ENCODE measurements at regions not wholly inside any gene's neighbourhood (a gene's known extent, or its start where the extent isn't known, plus 50 kb on each side); places are given as distances from the start of the nearest gene placed in this dataset.

DNA sequence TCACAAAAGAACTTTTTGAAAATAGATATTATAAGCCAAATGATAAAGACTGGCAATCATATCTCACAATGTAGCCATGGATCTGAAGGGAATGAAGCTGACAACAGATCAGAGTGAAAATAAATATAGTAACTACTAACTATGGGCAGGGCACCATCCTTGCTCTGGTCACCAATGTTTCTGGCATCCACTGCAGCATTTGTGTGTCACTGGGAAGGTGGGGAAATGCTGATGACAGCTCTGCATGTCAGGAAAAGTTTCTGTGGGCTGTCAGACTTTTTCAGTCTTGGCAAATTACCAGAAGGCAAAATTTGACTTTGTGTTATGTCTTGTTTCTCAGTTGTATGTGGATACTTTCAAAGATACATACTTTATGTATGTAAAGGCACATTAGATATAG is 195.6 kb downstream of the ZNF326 start:
- DNase-seq = no peak

DNA sequence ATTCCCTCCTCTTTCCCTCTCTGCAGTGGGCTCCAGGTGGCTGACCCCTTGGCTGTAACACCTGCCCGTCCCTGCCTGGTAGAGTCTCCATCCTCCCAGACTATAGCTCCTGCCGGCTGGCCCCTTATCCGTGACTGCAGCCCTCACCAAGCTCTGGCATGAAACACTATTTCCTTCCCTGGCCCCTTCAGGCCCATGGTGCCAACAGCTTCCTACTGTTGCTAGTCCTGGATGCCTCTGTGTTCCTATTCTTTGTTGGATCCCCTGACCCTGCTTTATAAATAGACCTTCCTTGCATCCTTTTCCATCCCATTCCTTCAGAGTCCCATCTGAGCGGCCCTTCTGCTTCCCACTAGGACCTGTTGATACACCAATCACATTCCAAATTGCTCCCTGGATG is 195.0 kb downstream of the ZNF326 start:
- DNase-seq = no peak

DNA sequence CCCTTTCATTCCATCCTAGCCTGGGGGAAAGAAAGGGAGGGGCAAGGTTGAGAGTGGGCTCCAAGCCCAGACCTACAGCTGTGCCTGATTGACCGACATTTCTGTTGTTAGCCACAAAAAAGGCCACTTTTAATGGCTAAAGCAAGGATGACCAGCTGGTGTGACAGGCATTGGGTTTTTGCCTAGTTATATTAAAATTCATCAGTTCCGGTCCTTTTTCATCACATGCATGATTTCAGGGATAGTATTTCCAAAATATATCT is 192.3 kb downstream of the ZNF326 start:
- DNase-seq = no peak

DNA sequence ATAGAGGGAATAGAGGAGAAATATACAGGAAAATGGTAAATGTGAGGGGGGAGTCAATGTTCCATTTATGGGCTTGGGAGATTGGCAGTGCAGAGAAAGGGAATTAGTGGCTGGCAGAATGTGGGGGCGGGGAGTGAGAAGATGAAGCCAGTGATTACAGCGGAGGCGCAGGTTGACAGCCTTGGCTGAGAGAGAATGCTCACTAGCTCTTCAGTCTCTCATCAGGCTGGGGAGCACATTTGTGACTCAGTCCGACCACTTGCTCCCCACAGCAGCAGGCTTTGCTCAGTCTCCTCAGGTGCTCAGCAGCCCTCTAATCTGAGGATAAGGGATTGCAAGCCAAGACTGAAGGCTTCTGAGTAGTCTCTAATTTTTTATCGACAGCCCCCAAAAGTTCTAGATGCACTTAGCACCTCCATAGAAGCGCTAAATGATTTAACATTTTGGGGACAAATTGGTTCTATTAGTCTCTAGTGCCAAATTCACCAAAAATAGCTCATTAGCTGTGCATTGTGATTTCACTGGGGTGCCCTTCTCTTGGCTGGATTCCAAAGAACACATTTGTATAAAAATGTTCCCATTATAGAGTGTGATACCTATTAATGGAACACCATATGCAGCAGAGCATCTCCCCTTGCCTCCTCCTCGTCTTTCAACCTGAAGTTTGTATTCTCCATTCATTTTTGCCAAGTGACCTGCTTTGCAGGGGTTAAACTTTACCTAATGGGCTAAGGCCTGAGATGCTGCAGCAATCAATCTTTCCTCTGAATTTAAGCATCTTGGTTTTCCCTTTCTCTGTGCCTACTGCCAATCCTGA is 191.8 kb downstream of the ZNF326 start:
- DNase-seq = no peak

DNA sequence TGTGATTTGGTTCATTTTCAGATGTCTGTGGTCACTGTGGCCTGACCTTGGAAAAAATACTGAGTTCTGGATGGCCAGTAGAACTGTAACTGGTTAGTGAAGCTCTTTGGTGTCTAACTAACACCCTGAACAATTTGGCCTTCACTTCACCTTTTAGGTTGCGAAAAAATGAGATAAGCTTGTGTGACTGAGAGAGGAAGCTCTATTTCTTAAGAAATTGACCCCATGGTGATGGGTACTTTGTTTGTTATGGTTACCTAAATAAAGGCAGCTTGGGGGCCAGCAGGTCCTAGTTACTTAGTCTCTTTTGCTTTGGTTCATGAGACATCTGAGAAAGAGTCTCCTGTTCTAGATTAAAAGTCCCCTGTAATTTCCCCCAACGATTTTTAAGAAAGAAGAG is 181.6 kb downstream of the ZNF326 start:
- no peak for DNase-seq

DNA sequence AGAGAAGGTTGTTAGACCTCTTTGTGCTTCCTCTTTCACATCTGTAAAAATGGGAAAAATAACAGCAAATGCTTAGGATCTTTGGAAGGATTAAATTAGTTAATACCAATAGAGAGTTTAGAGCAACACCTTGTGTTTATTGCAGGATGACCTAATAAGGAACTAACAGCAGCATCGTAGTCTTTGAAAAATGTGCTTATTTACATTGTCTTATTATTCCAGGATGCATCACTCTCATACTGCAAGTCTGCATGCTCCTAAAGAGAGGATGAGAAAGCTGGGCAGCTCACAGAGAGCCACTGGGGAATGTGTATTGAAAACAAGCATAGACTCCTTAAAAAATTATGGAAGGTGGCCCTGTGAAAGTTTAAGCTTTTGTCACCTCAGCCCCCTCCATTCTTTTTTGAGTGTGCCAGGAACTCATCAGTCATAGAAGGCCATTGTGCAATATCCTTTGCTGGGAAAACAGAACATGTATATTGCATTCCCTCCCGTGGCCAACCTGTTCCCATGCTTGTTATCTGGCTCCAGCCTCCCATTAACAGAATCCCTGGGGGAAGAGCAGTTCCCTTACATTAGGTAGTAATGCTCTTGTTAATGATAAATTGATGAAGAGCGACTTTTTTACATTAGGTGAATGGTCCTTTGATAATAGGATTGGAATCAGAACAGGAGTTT is 180.7 kb downstream of the ZNF326 start:
- DNase-seq = no peak

DNA sequence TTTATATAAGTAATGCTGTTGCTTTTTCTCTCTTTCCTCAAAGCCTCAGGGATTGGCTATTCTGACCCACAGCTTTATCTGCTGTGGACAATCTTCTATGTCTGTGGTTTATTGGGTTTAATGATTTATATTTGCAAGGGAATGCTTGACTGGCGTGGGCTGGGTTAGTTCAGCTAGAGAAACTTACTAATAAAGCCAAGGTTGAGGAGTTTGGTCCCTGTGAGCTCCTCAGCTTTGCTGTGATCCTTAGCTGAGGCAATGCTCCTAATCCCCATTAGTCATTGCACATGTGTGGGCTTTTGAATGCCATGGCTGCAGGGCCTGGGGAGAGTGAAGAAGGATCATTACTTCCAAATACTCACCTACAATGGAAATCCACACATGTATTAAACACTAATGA is 179.3 kb downstream of the ZNF326 start:
- DNase-seq = no peak

DNA sequence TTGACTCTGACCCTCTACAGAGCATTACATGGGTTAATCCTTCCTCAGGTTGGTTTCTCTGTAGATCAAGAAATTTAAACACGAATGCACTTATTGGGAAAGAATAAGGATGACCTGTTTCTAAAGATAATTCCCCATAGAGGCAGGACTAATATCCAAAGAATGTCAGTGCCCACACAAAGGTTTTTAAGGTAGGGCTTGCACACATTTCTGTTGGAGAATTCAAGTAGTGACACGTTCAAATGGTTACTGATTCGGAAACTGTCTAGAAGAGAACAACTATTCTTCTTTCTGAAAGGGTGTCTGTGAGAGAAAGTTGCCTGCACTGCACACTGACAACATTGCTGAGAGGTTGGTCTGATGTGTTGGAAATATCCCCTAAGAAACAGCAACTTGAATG is 167.3 kb downstream of the ZNF326 start:
- no peak for DNase-seq

DNA sequence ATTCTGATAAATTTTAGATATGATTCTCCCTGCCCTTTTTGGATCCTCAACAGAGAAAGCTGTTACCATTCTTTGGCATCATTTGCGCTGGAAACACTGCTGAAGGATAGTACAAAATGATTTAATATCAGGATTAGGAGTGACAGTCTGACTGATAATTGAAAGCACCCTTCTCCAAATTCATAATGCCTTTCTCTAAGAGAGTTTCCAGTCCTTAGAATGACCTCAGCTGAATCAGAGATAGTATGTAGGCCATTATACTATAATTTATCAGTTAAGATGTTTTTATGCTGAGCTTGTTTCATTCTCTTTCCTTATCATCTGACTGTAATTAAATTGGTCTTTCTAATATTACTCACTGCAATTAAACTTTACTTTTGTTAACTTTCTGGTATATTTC is 166.7 kb downstream of the ZNF326 start:
- DNase-seq = no peak

DNA sequence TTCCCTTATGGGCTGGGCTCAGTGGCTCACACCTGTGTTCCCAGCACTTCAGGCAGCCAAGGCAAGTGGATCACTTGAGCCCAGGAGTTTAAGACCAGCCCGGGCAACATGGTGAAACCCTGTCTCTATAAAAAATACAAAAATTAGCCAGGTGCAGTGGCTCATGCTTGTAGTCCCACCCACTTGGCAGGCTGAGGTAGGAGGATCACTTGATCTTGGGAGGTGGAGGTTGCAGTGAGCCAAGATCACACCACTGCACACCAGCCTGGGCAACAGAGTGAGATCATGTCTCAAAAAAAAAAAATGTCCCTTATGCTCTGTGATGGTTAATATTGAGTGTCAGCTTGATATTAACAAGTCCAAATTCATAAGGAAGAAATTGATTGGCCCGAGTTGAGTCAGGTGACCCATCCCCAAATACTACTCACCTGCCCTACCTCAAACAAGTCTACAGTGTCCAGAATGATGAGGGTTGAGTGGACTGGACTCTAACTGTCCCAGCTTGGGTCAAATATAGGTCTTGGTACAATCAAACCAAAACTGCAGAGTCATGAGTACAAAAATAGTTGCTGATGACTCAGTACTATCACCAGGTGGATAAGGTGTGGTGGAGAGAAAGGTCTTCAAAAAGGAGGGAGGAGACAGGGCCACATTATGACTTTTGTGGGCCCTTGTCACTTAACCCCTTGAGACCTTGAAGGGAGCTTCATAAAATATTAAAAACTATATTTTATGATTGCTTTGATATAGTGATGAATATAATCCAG is 161.0 kb downstream of the ZNF326 start:
- DNase-seq = no peak

DNA sequence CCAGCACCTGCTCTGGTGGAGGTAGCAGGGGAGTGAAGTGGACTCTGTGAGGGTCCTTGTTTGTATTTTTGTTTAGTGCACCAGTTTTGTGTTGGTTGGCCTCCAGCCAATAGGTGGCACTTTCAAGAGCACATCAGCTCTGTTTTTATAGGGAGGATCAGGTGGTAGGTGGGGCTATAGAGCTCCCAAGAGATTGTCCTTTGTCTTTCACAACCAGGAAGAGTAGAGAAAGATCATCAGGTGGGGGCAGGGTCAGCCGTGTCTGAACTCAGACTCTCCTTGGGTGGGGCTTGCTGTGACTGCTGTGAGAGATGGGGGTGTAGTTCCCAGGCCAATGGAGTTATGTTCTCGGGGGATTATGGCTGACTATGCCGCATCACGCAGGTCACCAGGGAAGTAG is 159.8 kb downstream of the ZNF326 start:
- no peak for DNase-seq

DNA sequence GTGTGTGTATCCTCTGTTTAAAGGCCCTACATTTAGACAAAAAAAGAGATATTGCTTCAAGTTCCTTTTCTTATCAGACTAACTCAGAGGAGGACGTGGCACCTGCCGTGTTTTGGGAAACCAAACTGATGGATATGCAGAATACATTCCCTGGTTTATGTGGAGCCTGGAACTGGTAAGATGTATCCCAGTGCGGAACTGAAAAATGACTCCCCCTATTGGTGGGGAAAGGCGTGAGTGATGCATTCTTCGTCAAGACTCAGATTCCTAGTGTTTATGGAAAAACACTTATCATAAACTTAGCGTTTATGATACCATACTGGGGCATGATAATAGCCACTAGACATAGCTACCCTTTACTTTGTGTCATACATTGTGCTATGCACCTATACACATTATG is 154.2 kb downstream of the ZNF326 start:
- DNase-seq = no peak

DNA sequence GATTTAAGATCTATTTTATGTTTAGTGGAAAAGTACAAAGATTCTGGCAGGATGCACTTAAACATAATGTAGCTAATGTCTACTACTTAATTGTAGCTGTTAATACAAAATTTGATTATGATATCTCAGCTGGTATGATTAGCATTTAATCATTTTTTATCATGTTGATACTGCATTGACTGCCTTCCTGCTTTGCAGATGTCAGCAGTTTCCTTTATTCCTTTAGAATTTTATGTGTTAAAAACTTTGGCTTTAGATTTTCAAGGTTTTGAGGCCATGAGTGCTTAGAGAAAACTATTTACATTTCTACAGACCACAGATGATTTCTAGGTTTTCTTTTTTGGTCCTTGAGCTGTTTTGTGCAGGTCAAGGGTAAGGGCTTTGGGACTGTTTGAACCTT is 152.2 kb downstream of the ZNF326 start:
- DNase-seq = no peak

DNA sequence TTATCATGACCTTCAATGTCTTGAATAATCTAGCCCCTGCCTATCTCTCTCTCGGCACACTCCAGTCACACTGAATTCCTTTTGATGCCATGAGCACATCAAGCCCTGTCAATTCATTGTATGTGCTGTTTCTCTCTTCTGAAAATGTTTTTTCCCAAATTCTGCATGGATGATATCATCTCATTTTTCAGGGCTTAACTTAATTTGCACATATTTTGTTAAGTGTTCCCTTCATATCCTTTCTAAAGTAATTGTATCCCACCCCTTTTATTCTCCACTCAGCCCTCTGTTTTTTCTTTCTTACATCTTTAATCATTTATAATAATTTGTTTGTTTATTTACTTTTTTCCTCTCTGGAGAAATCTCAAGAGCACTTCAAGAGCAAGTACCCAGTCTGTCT is 149.9 kb downstream of the ZNF326 start:
- no peak for DNase-seq

DNA sequence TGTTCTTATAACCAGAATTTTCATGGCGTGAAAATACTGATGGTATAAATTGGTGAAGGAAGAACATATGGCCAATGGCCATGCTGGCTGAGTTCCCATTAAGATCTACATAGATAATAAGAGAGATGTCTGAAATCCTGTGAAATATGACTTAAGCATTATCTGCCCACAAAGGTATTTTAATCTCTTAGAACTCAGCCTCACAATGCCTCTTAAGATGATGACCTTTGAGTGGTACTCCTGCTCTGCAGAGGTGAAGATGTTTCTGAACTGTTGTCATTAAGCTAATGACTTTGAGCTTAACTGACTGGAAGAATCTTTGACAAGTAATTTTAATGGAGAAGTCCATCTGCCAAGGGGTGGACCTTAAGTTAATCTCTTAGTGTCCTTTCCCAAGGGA is 148.7 kb downstream of the ZNF326 start:
- DNase-seq = no peak

DNA sequence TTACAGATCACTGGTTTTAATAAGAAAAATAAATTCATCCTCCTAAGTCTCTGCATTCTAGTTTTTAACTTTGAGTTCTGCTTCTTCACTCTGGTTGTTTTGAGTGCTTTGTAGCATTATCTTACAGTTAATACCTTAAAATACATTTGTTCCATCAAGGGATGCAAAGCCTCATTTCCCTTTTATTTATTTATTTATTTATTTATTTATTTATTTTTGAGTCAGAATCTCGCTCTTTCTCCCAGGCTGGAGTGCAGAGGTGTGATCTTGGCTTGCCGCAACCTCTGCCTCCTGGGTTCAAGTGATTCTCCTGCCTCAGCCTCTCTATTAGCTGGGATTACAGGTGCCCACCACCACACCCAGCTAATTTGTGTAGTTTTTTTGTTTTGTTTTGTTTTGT is 147.8 kb downstream of the ZNF326 start:
- no peak for DNase-seq

DNA sequence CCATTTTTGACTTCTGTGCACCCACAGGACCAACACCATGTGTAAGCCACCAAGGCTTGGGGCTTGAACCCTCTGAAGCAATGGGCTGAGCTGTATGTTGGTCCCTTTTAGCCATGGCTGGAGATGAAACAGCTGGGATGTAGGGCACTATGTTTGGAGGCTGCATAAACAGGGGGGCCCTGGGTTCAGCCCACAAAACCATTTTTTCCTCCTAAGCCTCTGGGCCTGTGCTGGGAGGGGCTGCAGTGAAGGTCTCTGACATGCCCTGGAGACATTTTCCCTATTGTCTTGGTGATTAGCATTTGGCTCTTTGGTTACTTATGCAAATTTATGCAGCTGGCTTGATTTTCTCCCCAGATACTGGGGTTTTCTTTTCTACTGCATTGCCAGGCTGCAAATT is 144.9 kb downstream of the ZNF326 start:
- no peak for DNase-seq

DNA sequence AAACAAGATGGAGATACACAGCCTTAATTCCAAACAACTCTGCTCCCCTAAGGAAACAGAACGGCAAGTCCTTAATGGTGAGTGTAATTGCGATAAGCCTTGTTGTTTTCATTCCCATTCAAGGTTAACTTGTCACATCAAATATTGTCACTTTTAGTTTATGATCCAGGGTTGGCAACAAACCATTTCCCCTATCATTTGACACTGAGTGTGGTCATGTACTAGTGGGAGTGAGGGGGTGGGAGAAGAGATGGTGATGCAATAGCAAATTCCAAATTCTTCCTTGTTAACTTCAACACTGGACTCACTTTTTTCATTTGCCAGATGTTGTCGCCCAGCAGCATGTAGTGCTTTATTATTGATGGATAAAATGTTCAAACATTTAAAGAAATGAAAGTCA is 140.4 kb downstream of the ZNF326 start:
- DNase-seq = no peak

DNA sequence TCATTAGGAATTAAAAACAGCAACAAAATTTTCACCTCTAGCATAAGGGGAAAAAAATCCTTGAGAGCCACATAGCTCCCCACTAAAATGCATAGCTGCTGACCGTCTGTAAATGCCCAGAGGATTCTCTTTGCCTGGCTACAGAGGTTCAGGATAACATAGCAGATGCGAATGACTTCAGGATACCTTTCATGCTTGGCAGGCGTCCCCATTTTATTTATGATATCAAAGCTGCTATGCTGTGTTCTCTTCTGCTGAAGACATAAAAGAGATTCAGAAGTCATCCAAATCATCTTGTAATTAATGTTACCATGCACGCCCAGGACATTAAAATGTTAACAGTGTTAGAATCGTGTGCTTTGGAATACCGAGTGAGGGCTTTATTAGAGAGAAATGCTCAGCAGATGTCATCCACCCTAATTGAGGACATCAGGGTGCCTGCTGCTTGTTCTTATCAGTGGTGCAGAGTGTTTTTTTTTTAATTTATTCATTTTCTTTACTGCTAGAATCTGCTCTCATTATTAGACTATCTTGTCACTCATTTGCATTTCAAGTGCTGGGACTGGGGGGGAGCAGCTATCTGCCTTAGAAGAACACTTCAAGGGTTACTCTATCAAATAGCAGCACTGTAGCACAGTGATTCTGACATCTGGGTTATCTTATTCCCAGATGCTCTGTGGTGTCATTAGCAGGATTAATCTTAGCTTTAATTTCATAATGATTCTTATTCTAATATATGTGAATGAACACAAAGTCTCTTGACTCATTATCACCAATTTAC is 139.5 kb downstream of the ZNF326 start:
- no peak for DNase-seq

DNA sequence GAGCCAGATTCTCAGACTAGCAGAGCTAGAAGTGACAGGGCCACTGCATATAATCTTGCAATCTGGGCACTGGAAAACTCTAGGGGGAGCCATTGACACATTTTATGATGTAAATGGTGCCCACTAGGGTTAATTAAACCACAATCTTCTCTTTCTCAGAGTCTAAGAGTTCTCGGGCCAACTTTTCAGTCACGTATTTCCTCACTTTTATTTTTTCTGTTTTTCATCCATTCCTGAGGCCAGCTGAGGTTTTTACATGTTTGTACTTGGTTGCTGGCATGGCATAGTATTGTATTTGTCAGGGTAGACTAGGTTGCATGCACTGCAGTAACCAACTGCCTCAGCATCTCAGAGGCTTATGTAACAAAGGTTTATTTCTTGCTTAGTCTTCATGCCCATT is 138.2 kb downstream of the ZNF326 start:
- peak; percentile 62 for DNase-seq

DNA sequence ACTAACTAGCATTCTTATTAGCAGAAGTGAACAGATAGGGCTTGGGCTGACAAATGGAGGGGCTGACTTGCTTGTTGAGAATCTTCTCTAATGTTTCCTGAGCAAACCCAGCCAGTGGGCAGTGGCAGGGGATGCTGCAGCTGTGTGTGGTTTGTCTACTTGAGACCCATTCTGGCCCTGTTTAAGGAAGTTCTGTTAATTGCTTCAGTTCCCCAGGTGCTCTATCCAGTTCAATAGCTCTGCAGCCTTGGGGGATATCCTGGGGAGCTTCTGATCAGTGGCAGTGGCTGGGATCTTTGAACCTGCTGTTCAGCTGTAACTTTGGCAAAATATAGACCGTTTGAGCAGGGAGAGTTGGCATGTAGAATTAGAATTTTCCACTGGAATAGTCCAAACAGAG is 137.4 kb downstream of the ZNF326 start:
- DNase-seq = no peak

DNA sequence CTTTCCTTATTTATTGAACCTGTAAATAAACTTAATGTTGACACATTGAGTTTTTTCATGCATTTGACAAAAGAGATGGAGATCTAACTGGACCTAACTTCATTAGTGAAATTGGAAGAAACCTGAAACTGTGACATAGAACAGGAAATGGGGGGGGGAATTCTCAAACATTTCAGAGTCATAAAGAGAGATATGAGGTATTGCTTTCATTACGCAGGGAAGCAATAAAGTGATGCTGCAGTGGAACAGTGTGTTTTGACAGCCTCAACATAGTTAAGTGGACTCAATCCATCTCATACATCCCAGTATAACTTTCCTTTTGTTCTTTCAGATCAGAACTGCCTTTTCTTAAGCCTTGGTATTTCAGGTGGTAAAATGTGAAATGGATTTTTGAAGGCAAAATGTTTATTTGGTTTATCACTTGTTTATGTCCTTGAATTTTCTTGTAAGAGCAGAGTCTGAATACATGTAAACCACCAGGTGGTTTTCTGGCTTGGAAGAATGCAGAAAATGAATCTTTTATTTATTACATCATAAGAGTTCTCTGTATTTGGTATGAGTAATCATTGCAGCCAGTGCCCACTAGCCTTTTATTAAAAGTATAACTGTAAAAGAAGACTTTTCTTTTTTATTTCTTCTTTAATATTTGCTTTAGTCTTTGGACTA is 132.5 kb downstream of the ZNF326 start:
- DNase-seq = no peak

DNA sequence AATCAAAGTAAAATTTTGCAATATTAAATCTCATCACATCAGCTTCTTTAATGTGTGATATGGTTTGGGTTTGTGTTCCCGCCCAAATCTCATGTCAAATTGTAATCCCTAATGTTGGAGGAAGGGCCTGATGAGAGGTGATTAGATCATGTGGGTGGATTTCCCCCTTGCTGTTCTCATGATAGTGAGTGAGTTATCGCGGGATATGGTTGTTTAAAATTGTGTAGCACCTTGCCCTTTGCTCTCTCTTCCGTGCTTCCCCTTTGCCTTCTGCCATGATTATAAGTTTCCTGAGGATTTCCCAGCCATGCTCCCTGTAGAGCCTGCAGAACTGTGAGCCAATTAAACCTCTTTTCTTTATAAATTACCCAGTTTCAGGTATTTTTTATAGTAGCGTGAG is 131.9 kb downstream of the ZNF326 start:
- DNase-seq = no peak
